ENCODE measurements at regions not wholly inside any gene's neighbourhood (a gene's known extent, or its start where the extent isn't known, plus 50 kb on each side); places are given as distances from the start of the nearest gene placed in this dataset.

GRCh38 chr12:46936042-46936441 is 110.2 kb upstream of the SLC38A4 start:
- intact Hi-C loops (cut with DNase I) = no loop called here
- no peak for DNase-seq (ENCODE audit: low spot score)
- no peak for ATAC-seq

GRCh38 chr12:46938071-46938678 is 112.4 kb upstream of the SLC38A4 start:
- intact Hi-C loops (cut with DNase I) = no loop called here
- no peak for ATAC-seq

GRCh38 chr12:46941981-46942380 is 116.2 kb upstream of the SLC38A4 start:
- intact Hi-C loops (cut with DNase I) = no loop called here

More at GRCh38 chr12:46938071-46938678, 112.4 kb upstream of the SLC38A4 start:
- no peak for DNase-seq (ENCODE audit: low spot score)

GRCh38 chr12:46942579-46942978 is 116.8 kb upstream of the SLC38A4 start:
- DNase-seq (ENCODE audit: low spot score) (no peak), ATAC-seq (no peak)
- intact Hi-C loops (cut with DNase I) = no loop called here

More at GRCh38 chr12:46941981-46942380, 116.2 kb upstream of the SLC38A4 start:
- ATAC-seq (no peak), DNase-seq (ENCODE audit: low spot score) (no peak)

- no peak for DNase-seq (ENCODE audit: low spot score)
- intact Hi-C loops (cut with DNase I) = no loop called here
- no peak for ATAC-seq
Measured at GRCh38 chr12:46944088-46944487, 118.3 kb upstream of the SLC38A4 start.

GRCh38 chr12:46944771-46945170 is 119.0 kb upstream of the SLC38A4 start:
- ATAC-seq (no peak), DNase-seq (ENCODE audit: low spot score) (no peak)
- intact Hi-C loops (cut with DNase I) = no loop called here

- no peak for DNase-seq (ENCODE audit: low spot score)
- no peak for ATAC-seq
- intact Hi-C loops (cut with DNase I) = no loop called here
Measured at GRCh38 chr12:46945591-46945990, 119.8 kb upstream of the SLC38A4 start.

GRCh38 chr12:46946137-46946536 is 120.3 kb upstream of the SLC38A4 start:
- intact Hi-C loops (cut with DNase I) = no loop called here
- ATAC-seq = no peak
- DNase-seq (ENCODE audit: low spot score) = no peak

- intact Hi-C loops (cut with DNase I) = no loop called here
- DNase-seq (ENCODE audit: low spot score) (no peak), ATAC-seq (no peak)
Measured at GRCh38 chr12:46948936-46949545, 123.2 kb upstream of the SLC38A4 start.

- no peak for ATAC-seq
- intact Hi-C loops (cut with DNase I) = no loop called here
- DNase-seq (ENCODE audit: low spot score) = no peak
Measured at GRCh38 chr12:46950094-46950493, 124.3 kb upstream of the SLC38A4 start.

GRCh38 chr12:46952880-46953483 is 126.4 kb upstream of the PCED1B start:
- no peak for ATAC-seq
- no peak for DNase-seq (ENCODE audit: low spot score)
- intact Hi-C loops (cut with DNase I) = no loop called here

- ATAC-seq (no peak), DNase-seq (ENCODE audit: low spot score) (no peak)
- intact Hi-C loops (cut with DNase I) = no loop called here
Measured at GRCh38 chr12:46956451-46957035, 122.9 kb upstream of the PCED1B start.

GRCh38 chr12:46958053-46958452 is 121.4 kb upstream of the PCED1B start:
- DNase-seq (ENCODE audit: low spot score) (no peak), ATAC-seq (no peak)
- intact Hi-C loops (cut with DNase I) = no loop called here

GRCh38 chr12:46958599-46959290 is 120.7 kb upstream of the PCED1B start:
- intact Hi-C loops (cut with DNase I) = no loop called here
- ATAC-seq (no peak), DNase-seq (ENCODE audit: low spot score) (no peak)

- ATAC-seq (no peak), DNase-seq (ENCODE audit: low spot score) (no peak)
- intact Hi-C loops (cut with DNase I) = no loop called here
Measured at GRCh38 chr12:46959502-46959901, 119.9 kb upstream of the PCED1B start.

- no peak for ATAC-seq
Measured at GRCh38 chr12:46960681-46961080, 118.7 kb upstream of the PCED1B start.

GRCh38 chr12:46963191-46963590 is 116.2 kb upstream of the PCED1B start:
- intact Hi-C loops (cut with DNase I) = no loop called here
- DNase-seq (ENCODE audit: low spot score) (no peak), ATAC-seq (no peak)

More at GRCh38 chr12:46960681-46961080, 118.7 kb upstream of the PCED1B start:
- intact Hi-C loops (cut with DNase I) = no loop called here
- no peak for DNase-seq (ENCODE audit: low spot score)

GRCh38 chr12:46963977-46964971 is 115.1 kb upstream of the PCED1B start:
- ATAC-seq (peak; percentile 30), DNase-seq (ENCODE audit: low spot score) (no peak)
- intact Hi-C loops (cut with DNase I) = no loop called here

GRCh38 chr12:46965137-46965536 is 114.3 kb upstream of the PCED1B start:
- DNase-seq (ENCODE audit: low spot score) (no peak), ATAC-seq (no peak)
- intact Hi-C loops (cut with DNase I) = no loop called here

All from sciatic nerve (tissue), 2 donors.